Neural cell (in vitro differentiated cells): ENCODE measurements at regions not wholly inside any gene's neighbourhood (a gene's known extent, or its start where the extent isn't known, plus 50 kb on each side); places are given as distances from the start of the nearest gene placed in this dataset.

ENCODE experiments used
- H2AFZ ChIP-seq: fragments of 200-600, 300-800 bp; sonication (generic), shearing (Covaris generic); 2 replicates; pipeline ENCODE4 v1.6.0; 2014; ENCODE audit warnings: low read depth, mild to moderate bottlenecking, antibody characterized with exemption, low read length, moderate library complexity
- H3F3A ChIP-seq: fragments of 200-600 bp; shearing (Covaris generic); 2 replicates; pipeline ENCODE4 v1.6.1; 2016; ENCODE audit warnings: mild to moderate bottlenecking, moderate library complexity, mixed read lengths, antibody characterized with exemption, low read length; ENCODE audit not compliant: insufficient read depth, poor library complexity, severe bottlenecking
- H3K27ac ChIP-seq: fragments of 200-600, 300-800 bp; sonication (generic), shearing (Covaris generic); 2 replicates; pipeline ENCODE4 v1.5.1; 2014; ENCODE audit warnings: mild to moderate bottlenecking, low read length, moderate library complexity
- H3K27me3 ChIP-seq: fragments of 300-800, 200-600 bp; sonication (generic), shearing (Covaris generic); 2 replicates; pipeline ENCODE4 v1.6.0; 2014; ENCODE audit warnings: mild to moderate bottlenecking, low read depth, low read length, moderate library complexity; ENCODE audit not compliant: insufficient read depth
- H3K36me3 ChIP-seq: fragments of 300-800, 200-600 bp; sonication (generic), shearing (Covaris generic); 2 replicates; pipeline ENCODE4 v1.5.1; 2014; ENCODE audit warnings: mild to moderate bottlenecking, antibody characterized with exemption, low read length, moderate library complexity; ENCODE audit not compliant: insufficient read depth
- H3K4me2 ChIP-seq: fragments of 300-800, 200-600 bp; sonication (generic), shearing (Covaris generic); 2 replicates; pipeline ENCODE4 v1.6.0; 2014; ENCODE audit warnings: mild to moderate bottlenecking, low read length
- H3K4me3 ChIP-seq: fragments of 300-800, 200-600 bp; sonication (generic), shearing (Covaris generic); 2 replicates; pipeline ENCODE4 v1.5.1; 2014; ENCODE audit warnings: mild to moderate bottlenecking, low read length, moderate library complexity
- H3K79me2 ChIP-seq: fragments of 200-600 bp; shearing (Covaris generic); replicated peaks from 2 replicates; pipeline ENCODE4 v1.6.0; 2014; ENCODE audit warnings: mild to moderate bottlenecking, low read length, moderate library complexity; ENCODE audit not compliant: insufficient read depth
- H3K9ac ChIP-seq: fragments of 300-800, 200-600 bp; sonication (generic), shearing (Covaris generic); 2 replicates; pipeline ENCODE4 v1.6.1; 2016; ENCODE audit warnings: mild to moderate bottlenecking, low read length, mixed read lengths
- H3K9me2 ChIP-seq: fragments of 200-600 bp; shearing (Covaris generic); 2 replicates; pipeline ENCODE4 v1.6.1; 2016; ENCODE audit warnings: mild to moderate bottlenecking, low read length, mixed read lengths; ENCODE audit not compliant: insufficient read depth
- H3K9me3 ChIP-seq: fragments of 200-600, 300-800 bp; sonication (generic), shearing (Covaris generic); 2 replicates; pipeline ENCODE4 v1.6.1; 2016; ENCODE audit warnings: mild to moderate bottlenecking, mixed run types, low read length, moderate library complexity, mixed read lengths
- H4K20me1 ChIP-seq: fragments of 200-600 bp; shearing (Covaris generic); 2 replicates; pipeline ENCODE4 v1.6.1; 2016; ENCODE audit warnings: mild to moderate bottlenecking, mixed run types; ENCODE audit not compliant: insufficient read depth
- CTCF ChIP-seq: fragments of 450-650 bp; IDR thresholded peaks from 2 replicates; pipeline ENCODE4 v1.5.1; 2014; ENCODE audit warnings: antibody characterized with exemption, mild to moderate bottlenecking, moderate library complexity; ENCODE audit not compliant: poor library complexity, severe bottlenecking
- EP300 ChIP-seq: fragments of 450-650 bp; conservative IDR thresholded peaks from 2 replicates; pipeline ENCODE4 v1.6.1; 2014; ENCODE audit warnings: antibody characterized with exemption, mild to moderate bottlenecking, moderate library complexity; ENCODE audit not compliant: poor library complexity, severe bottlenecking
- EZH2 ChIP-seq: fragments of 200-600, 300-800 bp; shearing (Covaris generic), sonication (generic); IDR thresholded peaks from 2 replicates; pipeline ENCODE4 v1.6.1; 2014; ENCODE audit warnings: antibody characterized with exemption, low read length, borderline replicate concordance, mild to moderate bottlenecking; ENCODE audit not compliant: insufficient read depth, poor library complexity, severe bottlenecking
- MXI1 ChIP-seq: fragments of 450-650 bp; conservative IDR thresholded peaks from 2 replicates; pipeline ENCODE4 v1.6.1; 2014; ENCODE audit warnings: antibody characterized with exemption, mild to moderate bottlenecking; ENCODE audit not compliant: poor library complexity, severe bottlenecking
- POLR2AphosphoS5 ChIP-seq: IDR thresholded peaks from 2 replicates; pipeline ENCODE4 v1.6.1; 2012
- RAD21 ChIP-seq: fragments of 450-650 bp; conservative IDR thresholded peaks from 2 replicates; pipeline ENCODE4 v1.6.1; 2014; ENCODE audit warnings: antibody characterized with exemption, mild to moderate bottlenecking, moderate library complexity
- REST ChIP-seq: IDR thresholded peaks from 2 replicates; pipeline ENCODE4 v1.6.1; 2012; ENCODE audit warnings: borderline replicate concordance
- SMC3 ChIP-seq: fragments of 450-650 bp; conservative IDR thresholded peaks from 2 replicates; pipeline ENCODE4 v1.6.1; 2014; ENCODE audit warnings: antibody characterized with exemption, mild to moderate bottlenecking, moderate library complexity; ENCODE audit not compliant: poor library complexity

- peaks cover 7% of the 10 kb centered on the region for H3F3A ChIP-seq
- no peaks in the 10 kb centered on the region for H3K9me2 ChIP-seq
- TF ChIP-seq CTCF (no peak), EP300 (peak; percentile 76), REST (no peak), SMC3 (no peak), RAD21 (no peak), EZH2 (no peak), POLR2AphosphoS5 (peak; percentile 16), MXI1 (no peak)
- H3K79me2 ChIP-seq = no peaks in the 10 kb centered on the region
- H4K20me1 ChIP-seq = no peaks in the 10 kb centered on the region
- H3K27ac ChIP-seq = peak overlapping the region; percentile 85
- H3K4me2 ChIP-seq = no peak overlapping the region
- H3K4me3 ChIP-seq = peak overlapping the region; percentile 13
- peak overlapping the region; percentile 2 for H2AFZ ChIP-seq
- peak overlapping the region; percentile 37 for H3K9ac ChIP-seq
- no peaks in the 10 kb centered on the region for H3K9me3 ChIP-seq
- H3K27me3 ChIP-seq = no peaks in the 10 kb centered on the region
- H3K36me3 ChIP-seq = no peaks in the 10 kb centered on the region
These were observed 50.0 kb upstream of the CNR1 start for GRCh38 chr6:88216182-88216581.
